Naive B cell (primary cell): ENCODE measurements at regions not wholly inside any gene's neighbourhood (a gene's known extent, or its start where the extent isn't known, plus 50 kb on each side); places are given as distances from the start of the nearest gene placed in this dataset.
A peak's percentile ranks its signal among the peaks of the same experiment; 100 is the strongest.

Source experiments
- ATAC-seq, 2 donors: fragments of 150-1000 bp; cut with Tn5 transposase; 2 replicates each; pipeline ENCODE4 v1.10.0; 2021; ENCODE audit warnings: low read depth in 2 of 2, mild to moderate bottlenecking in 2 of 2, moderate library complexity in 2 of 2
- DNase-seq: peaks from one replicate; pipeline ENCODE4 v3.0.0; 2022
- H3K27ac Mint-ChIP-seq, 6 donors: one replicate each; pipeline ENCODE4 v1.8.0; 2020 to 2022; ENCODE audit warnings: mild to moderate bottlenecking in 6 of 6, mixed read lengths in 6 of 6, moderate library complexity in 5 of 6, inconsistent platforms in 2 of 6
- H3K27me3 Mint-ChIP-seq, 3 donors: one replicate each; pipeline ENCODE4 v1.8.0; 2021 to 2022; ENCODE audit warnings: mixed read lengths in 3 of 3, mild to moderate bottlenecking in 1 of 3
- H3K36me3 Mint-ChIP-seq, 2 donors: one replicate each; pipeline ENCODE4 v1.8.0; 2020 to 2022; ENCODE audit warnings: mixed read lengths in 2 of 2, inconsistent platforms in 1 of 2, mild to moderate bottlenecking in 1 of 2
- H3K4me1 Mint-ChIP-seq, 3 donors: one replicate each; pipeline ENCODE4 v1.8.0; 2020 to 2022; ENCODE audit warnings: mixed read lengths in 3 of 3, inconsistent platforms in 1 of 3, mild to moderate bottlenecking in 1 of 3, moderate library complexity in 1 of 3
- H3K4me3 Mint-ChIP-seq, 8 donors: one replicate each; pipeline ENCODE4 v1.8.0; 2020 to 2022; ENCODE audit warnings: mild to moderate bottlenecking in 8 of 8, mixed read lengths in 8 of 8, moderate library complexity in 8 of 8, inconsistent platforms in 2 of 8
- H3K9me3 Mint-ChIP-seq, 7 donors: one replicate each; pipeline ENCODE4 v1.8.0; 2020 to 2022; ENCODE audit warnings: mixed read lengths in 7 of 7, mild to moderate bottlenecking in 5 of 7, inconsistent platforms in 2 of 7, moderate library complexity in 1 of 7

DNA sequence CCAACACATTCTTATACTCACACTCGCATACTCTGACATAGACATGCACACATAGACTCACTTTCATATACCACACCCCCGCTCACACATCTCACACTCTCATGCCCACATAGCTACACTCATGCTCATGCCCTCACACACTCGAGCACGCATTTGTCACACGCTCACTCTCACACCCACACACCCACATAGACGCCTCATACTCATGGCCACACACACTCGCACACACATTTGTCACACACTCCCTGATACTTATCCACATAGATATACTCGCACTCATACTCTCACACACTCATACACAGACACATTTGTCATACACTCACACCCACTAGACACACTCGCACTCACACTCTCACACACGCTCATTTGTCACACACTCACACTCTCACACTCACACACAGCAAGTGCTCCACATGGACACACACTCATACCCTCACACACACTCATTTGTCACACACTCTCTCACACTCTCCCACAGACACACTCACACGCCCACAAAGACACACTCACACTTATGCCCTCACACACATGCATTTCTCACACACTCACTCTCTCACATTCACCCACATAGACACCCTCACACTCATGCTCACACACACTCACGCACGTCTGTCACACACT is 50.9 kb downstream of the TNP1 start:
- Mint-ChIP-seq H3K36me3 (no peaks in the 10 kb centered on the region), H3K4me3 (no peak overlapping the region), H3K9me3 (no peaks in the 10 kb centered on the region), H3K27me3 (no peaks in the 10 kb centered on the region), H3K27ac (no peak overlapping the region), H3K4me1 (no peaks in the 10 kb centered on the region)
- DNase-seq (no peak), ATAC-seq (no peak)

DNA sequence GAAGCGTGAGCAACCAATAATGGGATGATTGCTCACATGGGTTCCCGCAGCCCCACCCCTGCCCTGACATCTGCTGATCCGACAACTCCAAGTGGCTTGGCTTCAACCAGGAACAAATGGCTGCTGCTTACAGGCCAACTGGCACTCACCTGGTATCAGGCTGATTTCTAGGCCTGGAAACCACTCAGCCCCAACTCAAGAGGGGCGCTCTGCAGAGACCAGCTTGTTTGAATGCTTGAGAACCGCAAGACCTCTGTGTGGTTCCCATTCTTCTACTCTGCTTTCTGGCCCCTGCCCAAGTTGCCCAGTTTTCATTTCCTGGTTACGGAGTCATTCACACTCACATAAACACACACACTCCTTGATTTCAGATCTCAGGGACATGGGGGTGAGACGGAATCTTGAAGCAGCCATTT is 52.0 kb downstream of the TNP1 start:
- no peaks in the 10 kb centered on the region for H3K27me3 Mint-ChIP-seq
- H3K27ac Mint-ChIP-seq = no peak overlapping the region
- ATAC-seq (no peak), DNase-seq (no peak)
- no peaks in the 10 kb centered on the region for H3K9me3 Mint-ChIP-seq
- H3K36me3 Mint-ChIP-seq = no peaks in the 10 kb centered on the region
- no peak overlapping the region for H3K4me3 Mint-ChIP-seq
- no peaks in the 10 kb centered on the region for H3K4me1 Mint-ChIP-seq

DNA sequence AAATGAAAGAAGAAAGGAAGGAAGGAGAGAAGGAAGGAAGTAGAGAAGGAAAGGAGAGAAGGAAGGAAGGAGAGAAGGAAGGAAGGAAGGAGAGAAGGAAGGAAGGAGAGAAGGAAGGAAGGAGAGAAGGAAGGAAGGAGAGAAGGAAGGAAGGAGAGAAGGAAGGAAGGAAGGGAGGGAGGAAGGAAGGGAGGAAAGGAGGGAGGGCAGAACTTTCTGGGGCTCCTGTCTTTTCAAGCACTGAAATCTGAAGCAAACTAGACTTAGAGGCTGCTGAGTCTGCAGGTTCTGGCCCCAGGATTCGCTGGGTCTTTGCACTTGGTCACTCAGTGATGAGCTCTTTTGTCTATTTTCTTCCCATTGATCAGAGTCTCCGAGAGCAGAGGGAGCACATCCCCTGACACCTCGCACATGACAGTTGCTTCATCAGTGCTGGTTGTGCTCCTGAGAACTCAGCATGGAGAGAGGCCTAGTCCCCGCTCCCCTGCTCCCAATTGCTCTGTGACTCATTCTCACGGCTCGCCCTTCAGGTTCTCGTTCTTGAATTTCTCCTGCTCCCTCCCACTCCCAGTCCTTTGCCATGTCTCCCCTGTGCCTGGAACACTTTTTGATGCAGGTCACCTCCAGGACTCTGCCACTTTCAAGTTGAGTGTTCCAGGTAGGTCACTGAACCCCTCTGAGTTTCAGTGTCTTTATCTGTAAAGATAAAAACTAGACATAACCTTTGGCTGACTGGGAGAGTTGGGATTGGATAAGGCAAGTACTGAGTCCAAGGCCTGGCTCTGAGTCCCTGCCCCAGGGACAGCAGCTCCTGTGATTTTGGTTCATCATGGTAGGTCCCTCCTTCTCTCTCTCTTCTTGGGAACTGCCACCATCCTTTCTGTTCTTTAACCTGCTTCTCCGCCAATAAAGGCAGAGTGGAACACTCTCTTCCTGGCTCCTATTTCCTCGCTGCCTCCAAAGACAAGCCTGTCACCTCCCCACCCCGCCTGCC is 55.2 kb downstream of the TNP1 start:
- Mint-ChIP-seq H3K27ac (peak overlapping the region in 1 of 6 donors; percentile 79), H3K4me1 (no peaks in the 10 kb centered on the region)
- ATAC-seq = no peak

DNA sequence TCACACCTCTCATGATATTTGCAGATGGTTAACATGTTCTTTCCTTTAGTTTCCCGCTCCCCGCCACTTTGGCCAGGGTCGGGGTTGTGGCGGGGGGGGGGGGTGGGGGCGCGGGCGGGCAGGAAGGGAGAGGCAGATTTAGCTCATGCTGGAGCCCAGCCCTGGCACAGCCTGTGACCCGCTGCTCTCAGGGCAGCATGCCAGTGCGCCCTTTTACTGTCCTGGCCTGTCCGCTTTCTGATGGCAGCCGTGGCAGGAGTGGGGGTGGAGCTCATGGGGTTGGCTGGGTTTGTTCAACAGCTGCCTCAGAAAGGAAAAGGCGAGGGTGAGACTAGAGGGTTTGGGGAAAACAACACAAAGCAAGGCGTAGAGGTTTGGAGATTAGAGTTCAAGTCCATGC is 56.1 kb downstream of the TNP1 start:
- Mint-ChIP-seq H3K27ac (no peak overlapping the region), H3K4me1 (no peaks in the 10 kb centered on the region), H3K27me3 (peaks cover 0 to 9% (median 0%) of the 10 kb centered on the region in 3 donors), H3K36me3 (no peaks in the 10 kb centered on the region), H3K9me3 (no peaks in the 10 kb centered on the region), H3K4me3 (no peak overlapping the region)
- DNase-seq (no peak), ATAC-seq (no peak)

More for the DNA sequence above, 55.2 kb downstream of the TNP1 start:
- H3K27me3 Mint-ChIP-seq = peaks cover 0 to 4% (median 0%) of the 10 kb centered on the region in 3 donors
- DNase-seq = no peak
- no peaks in the 10 kb centered on the region for H3K36me3 Mint-ChIP-seq
- no peaks in the 10 kb centered on the region for H3K9me3 Mint-ChIP-seq
- H3K4me3 Mint-ChIP-seq = no peak overlapping the region

DNA sequence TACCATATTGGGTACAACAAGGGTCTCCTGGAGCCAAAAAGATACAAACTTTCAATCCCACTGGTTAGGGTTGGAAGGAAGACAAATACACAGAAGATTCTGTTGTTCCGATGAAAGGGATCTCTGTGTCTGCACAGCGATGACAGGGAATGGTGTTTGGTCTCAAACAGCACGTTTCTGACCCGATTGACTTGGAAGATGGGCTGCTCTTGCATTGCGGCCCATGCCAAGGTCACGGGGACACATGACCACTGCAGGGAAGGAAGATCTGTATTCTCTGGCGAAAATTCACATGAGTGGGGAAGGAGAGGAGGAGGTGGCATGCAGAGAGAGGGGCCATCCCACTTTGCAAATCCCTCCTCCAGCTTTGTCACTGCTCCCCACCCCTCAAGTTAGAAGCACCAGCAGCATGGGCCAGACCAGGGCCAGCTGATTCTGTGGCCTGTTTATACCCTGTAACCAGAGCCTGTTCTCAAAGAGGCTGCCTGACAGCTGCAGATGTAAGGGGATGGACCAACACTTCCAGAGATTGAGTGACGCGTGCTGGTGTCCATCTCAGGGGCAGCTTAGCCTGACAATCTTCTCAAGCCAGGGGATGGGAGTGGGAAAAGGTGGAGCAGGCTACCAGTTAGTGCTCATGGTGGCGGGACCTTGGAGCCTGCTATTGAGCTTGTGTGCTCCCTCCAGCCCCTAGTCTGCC is 57.2 kb downstream of the TNP1 start:
- DNase-seq (no peak), ATAC-seq (no peak)
- Mint-ChIP-seq H3K27ac (no peak overlapping the region), H3K9me3 (peaks cover 0 to 3% (median 0%) of the 10 kb centered on the region in 7 donors), H3K4me1 (no peaks in the 10 kb centered on the region), H3K27me3 (peaks cover 0 to 18% (median 0%) of the 10 kb centered on the region in 3 donors), H3K4me3 (no peak overlapping the region), H3K36me3 (no peaks in the 10 kb centered on the region)

DNA sequence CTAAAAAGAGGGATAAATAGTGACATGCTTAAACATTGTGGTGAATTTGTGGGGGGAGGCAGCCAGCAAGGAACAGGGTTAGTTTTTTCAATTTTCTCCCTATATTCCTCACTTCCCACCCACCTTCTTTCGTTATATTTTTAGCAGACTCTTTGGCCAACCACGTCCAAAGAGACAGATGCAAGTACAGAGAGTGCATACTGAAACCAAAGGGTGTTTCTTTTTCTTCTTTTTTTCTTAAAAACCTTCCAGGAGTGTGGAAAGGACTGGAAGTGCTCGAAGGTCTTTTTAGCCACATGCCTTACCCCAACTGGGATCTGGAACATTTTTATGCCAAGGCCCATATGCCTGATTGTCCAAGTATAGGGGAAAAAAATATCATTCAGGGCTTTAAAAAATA is 59.0 kb downstream of the TNP1 start:
- ATAC-seq (no peak), DNase-seq (no peak)
- H3K9me3 Mint-ChIP-seq = peaks cover 0 to 6% (median 0%) of the 10 kb centered on the region in 7 donors
- no peaks in the 10 kb centered on the region for H3K4me1 Mint-ChIP-seq
- H3K36me3 Mint-ChIP-seq = no peaks in the 10 kb centered on the region
- H3K4me3 Mint-ChIP-seq = no peak overlapping the region
- H3K27me3 Mint-ChIP-seq = peaks cover 0 to 21% (median 0%) of the 10 kb centered on the region in 3 donors
- no peak overlapping the region for H3K27ac Mint-ChIP-seq

DNA sequence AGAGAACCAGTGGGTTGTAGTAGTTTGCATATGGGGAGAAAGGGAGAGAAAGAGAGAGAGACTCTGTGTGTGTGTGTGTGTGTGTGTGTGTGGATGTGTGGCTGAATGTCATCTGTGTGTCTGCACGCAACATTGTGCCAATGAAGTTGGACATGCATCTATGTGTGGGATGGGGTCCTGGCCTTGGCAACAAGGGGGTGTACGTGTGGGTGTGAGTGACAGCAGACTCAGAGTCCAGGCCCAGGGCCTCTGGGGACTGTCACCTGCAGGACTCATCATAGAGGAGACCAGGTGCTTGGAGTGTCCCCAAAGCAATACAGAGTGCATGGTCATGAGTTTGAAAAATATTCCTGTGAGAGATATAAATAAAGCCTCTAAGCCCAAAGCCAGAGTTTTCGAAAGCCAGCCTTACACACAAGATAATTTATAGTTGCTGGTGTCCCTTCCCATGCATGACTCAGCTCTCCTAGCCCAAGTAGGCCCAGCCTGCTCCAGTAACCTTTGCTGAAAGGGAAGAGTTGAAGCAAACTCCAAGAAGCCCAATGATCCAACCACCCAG is 59.9 kb downstream of the TNP1 start:
- Mint-ChIP-seq H3K27ac (peak overlapping the region in 1 of 6 donors; percentile 9), H3K27me3 (peaks cover 0 to 21% (median 0%) of the 10 kb centered on the region in 3 donors), H3K4me1 (no peaks in the 10 kb centered on the region), H3K9me3 (peaks cover 0 to 6% (median 0%) of the 10 kb centered on the region in 7 donors), H3K4me3 (no peak overlapping the region), H3K36me3 (no peaks in the 10 kb centered on the region)
- ATAC-seq = no peak
- DNase-seq = no peak

DNA sequence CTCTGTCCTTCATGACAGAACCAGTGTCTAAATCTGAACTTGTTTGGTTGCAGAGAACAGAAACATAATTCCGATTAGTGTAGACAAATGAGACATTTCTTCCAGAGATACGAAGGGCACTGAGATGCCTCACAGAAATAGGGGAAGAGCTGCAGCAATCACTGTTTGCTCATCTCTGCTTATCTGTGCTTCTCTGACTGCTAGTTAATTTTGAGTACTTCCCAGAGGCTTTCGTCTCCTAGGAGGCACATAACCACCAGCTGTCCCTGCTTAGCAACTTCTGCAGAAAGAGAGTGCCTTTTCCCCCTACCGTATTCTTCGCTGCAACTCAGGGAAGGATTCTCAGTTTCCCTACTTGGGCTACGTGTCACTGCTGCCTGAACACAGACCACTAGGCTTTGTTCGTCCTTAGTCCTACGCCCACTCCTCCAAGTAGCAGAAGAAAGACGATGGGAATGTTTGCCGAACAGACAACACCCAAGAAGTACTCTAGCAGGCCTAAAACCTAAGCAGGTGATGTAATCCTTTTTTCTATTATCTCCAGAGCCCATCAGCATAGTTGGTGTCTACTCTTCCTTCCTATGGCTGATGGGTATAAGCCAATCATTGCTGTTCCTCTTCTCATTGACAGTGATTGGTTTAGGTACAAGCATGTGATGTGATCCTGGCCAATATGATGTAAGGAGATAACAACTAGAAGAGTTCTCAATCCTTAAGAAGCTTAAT is 63.6 kb downstream of the TNP1 start:
- Mint-ChIP-seq H3K4me1 (no peaks in the 10 kb centered on the region), H3K27me3 (peaks cover 0 to 31% (median 4%) of the 10 kb centered on the region in 3 donors), H3K9me3 (peaks cover 0 to 6% (median 0%) of the 10 kb centered on the region in 7 donors), H3K36me3 (no peaks in the 10 kb centered on the region), H3K27ac (peak overlapping the region in 1 of 6 donors; percentile 20), H3K4me3 (no peak overlapping the region)
- DNase-seq (no peak), ATAC-seq (no peak)

DNA sequence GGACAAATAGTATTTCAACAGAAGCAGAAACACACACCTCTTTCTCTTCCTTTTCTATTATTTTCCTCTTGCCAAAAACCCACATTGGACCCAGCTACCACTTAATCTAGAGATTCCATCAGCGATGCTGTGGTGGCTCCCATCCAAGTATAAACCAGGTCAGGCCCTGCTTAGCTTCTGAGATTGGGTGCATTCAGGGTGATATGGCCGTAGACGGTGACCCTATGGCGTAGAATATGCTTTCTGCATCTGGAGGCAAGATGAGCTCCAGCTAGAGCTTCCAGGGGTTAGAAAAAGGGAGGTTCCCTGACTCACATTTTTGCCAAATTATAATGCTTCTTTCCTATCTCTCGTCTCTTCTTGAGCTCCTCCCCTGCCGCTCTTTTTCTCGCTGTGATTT is 66.5 kb downstream of the TNP1 start:
- Mint-ChIP-seq H3K27me3 (peaks cover 5 to 18% (median 16%) of the 10 kb centered on the region in 3 donors), H3K9me3 (peaks cover 0 to 6% (median 0%) of the 10 kb centered on the region in 7 donors), H3K4me1 (no peaks in the 10 kb centered on the region), H3K27ac (no peak overlapping the region), H3K4me3 (no peak overlapping the region), H3K36me3 (no peaks in the 10 kb centered on the region)
- DNase-seq (no peak), ATAC-seq (no peak)

DNA sequence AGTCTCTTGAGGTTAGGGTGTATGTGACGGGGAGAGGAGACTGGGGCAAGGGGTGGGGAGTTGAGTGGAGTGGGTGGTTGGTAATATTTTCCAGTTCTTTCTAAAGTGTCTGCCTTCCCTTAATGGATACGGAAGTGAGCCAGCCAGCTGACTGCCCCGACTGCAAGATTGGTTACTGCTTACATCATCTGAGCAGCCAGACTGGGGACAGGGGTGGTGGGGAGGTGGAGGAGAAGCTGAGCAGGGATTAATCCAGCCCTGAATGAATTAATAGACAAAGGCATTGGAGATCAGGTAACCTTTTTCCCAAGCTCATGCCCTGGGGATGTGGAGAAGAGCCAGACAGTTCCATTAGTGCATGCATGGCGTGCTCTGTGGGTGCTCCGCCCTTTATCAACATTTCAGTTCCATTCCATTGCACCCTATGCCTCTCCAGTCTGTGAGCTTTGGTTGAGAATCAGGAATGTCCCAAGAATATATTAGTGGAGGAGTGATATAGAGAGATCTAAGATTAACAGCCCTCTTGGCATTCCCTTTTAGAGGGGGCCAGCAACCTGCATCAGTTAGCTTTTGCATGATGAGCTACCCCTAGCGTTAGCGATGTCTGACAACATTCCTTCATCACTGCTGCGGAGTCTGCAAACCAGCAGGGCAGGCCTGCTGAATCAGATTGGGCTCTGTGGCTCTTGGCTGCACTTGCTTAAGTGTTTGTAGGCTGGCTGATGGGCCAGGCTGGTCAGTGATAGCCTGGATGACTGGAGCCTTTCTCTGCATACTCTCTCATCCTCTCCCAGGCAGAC is 67.4 kb downstream of the TNP1 start:
- Mint-ChIP-seq H3K9me3 (peaks cover 0 to 4% (median 0%) of the 10 kb centered on the region in 7 donors), H3K36me3 (no peaks in the 10 kb centered on the region), H3K4me3 (no peak overlapping the region), H3K27me3 (peaks cover 5 to 16% (median 10%) of the 10 kb centered on the region in 3 donors), H3K27ac (no peak overlapping the region), H3K4me1 (no peaks in the 10 kb centered on the region)
- DNase-seq = no peak
- no peak for ATAC-seq

DNA sequence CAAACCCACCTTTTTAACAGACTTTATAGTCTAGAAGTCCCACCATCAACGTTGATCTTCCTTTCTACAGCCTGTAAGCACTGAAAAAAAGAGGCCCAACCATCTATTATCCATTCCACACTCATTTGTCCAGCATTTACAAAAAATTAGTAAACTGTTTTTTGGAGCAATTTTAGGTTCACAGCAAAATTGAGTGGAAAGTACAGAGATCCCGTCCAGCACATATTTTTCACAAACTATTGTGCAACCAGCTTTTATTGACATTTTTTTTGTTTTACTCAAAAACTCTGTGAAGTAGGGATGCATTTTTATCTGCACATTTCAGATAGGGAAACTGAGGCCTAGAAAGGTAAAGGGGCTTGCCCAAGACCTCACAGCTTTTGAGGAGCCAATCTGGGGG is 68.6 kb downstream of the TNP1 start:
- Mint-ChIP-seq H3K4me3 (no peak overlapping the region), H3K4me1 (no peaks in the 10 kb centered on the region), H3K27me3 (peaks cover 7 to 23% (median 13%) of the 10 kb centered on the region in 3 donors), H3K27ac (no peak overlapping the region), H3K36me3 (no peaks in the 10 kb centered on the region), H3K9me3 (peaks cover 0 to 4% (median 0%) of the 10 kb centered on the region in 7 donors)
- DNase-seq (no peak), ATAC-seq (no peak)

DNA sequence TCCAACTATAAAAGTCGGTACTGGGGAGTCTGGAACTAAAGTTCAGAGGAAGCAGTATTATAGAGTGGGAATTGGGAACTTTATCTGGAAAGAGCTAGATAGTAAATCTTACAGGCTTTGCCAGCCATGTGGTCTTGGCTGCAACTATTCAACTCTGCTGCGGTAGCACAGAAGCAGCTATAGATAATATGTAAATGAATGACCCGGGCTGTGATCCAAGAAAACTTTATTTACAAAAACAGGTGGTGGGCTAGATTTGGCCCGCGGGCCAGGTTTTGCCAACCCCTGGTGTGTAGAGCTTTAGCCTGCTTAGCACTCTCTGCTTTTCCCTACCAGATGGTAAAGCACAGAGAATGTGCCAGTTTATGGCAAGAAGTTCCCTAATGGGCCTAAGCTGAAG is 70.8 kb downstream of the TNP1 start:
- H3K9me3 Mint-ChIP-seq = no peaks in the 10 kb centered on the region
- no peaks in the 10 kb centered on the region for H3K4me1 Mint-ChIP-seq
- no peaks in the 10 kb centered on the region for H3K36me3 Mint-ChIP-seq
- no peak for DNase-seq
- H3K4me3 Mint-ChIP-seq = no peak overlapping the region
- ATAC-seq = no peak
- no peak overlapping the region for H3K27ac Mint-ChIP-seq
- peaks cover 12 to 26% (median 19%) of the 10 kb centered on the region in 3 donors for H3K27me3 Mint-ChIP-seq
